ENCODE measurements at regions not wholly inside any gene's neighbourhood (a gene's known extent, or its start where the extent isn't known, plus 50 kb on each side); places are given as distances from the start of the nearest gene placed in this dataset.

DNA sequence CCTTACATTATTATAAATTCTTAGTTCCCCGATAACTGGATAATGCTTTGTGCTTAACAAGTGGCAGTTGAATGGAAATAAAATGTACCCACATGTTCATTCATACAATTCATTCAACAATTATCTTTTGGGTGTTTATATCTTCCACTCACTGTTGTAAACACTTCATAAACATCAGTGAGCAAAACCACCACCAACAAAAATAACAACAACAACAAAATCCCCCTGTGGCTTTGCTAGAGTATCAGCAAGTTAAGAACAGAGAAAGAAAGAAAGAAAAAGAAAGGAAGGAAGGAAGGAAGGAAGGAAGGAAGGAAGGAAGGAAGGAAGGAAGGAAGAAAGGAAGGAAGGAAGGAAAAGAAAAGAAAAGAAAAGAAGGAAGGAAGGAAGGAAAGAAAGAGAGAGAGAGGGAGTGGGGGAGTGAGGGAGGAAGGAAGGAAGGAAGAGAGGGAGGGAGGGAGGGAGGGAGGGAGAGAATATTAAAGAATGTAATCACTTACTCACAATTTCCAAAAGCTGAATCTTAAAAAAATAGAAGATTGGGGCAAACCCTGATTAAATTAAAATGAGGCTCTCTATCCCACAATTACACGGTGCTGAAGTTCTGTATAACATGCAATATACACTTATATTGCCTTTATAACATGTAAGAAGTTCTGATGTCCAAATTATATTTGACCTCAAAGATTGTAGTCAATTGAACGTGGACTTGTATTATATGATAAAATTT, 2238.8 kb downstream of the LRRC4C start:
- Mint-ChIP-seq H3K27ac (ENCODE audit: unreplicated experiment) (no peak overlapping the region), H3K36me3 (ENCODE audit: unreplicated experiment) (no peaks in the 10 kb centered on the region), H3K27me3 (ENCODE audit: unreplicated experiment) (peaks cover 2% of the 10 kb centered on the region), H3K4me1 (ENCODE audit: unreplicated experiment) (no peaks in the 10 kb centered on the region), H3K4me3 (ENCODE audit: unreplicated experiment) (no peak overlapping the region), H3K9me3 (ENCODE audit: unreplicated experiment) (peaks cover 7% of the 10 kb centered on the region)
- TF ChIP-seq, protein P1, sequence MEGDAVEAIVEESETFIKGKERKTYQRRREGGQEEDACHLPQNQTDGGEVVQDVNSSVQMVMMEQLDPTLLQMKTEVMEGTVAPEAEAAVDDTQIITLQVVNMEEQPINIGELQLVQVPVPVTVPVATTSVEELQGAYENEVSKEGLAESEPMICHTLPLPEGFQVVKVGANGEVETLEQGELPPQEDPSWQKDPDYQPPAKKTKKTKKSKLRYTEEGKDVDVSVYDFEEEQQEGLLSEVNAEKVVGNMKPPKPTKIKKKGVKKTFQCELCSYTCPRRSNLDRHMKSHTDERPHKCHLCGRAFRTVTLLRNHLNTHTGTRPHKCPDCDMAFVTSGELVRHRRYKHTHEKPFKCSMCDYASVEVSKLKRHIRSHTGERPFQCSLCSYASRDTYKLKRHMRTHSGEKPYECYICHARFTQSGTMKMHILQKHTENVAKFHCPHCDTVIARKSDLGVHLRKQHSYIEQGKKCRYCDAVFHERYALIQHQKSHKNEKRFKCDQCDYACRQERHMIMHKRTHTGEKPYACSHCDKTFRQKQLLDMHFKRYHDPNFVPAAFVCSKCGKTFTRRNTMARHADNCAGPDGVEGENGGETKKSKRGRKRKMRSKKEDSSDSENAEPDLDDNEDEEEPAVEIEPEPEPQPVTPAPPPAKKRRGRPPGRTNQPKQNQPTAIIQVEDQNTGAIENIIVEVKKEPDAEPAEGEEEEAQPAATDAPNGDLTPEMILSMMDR (IDR thresholded peaks at IDR 0.05), result no peak
- no peak for DNase-seq (ENCODE audit: extremely low spot score, unreplicated experiment)

DNA sequence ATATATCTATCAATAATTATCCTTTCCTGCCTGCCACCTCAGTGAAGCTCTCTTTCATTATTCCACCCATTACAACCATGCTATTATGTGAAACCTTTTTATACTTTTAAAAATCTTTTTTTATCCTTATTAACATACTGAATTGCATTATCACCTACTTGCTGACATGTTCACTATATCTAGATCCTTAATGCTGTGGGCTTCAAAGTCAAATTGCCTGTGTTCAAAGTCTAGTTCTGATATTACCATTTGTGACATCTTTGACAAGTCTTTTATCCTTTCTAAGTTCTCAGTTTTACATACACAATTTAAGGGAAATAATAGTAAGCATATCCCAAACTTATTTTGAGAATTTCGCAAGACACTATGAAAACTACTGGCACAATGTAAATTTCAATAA, 2239.4 kb downstream of the LRRC4C start:
- peaks cover 2% of the 10 kb centered on the region for H3K27me3 Mint-ChIP-seq (ENCODE audit: unreplicated experiment)
- no peaks in the 10 kb centered on the region for H3K4me1 Mint-ChIP-seq (ENCODE audit: unreplicated experiment)
- no peak overlapping the region for H3K27ac Mint-ChIP-seq (ENCODE audit: unreplicated experiment)
- peaks cover 7% of the 10 kb centered on the region for H3K9me3 Mint-ChIP-seq (ENCODE audit: unreplicated experiment)
- no peaks in the 10 kb centered on the region for H3K36me3 Mint-ChIP-seq (ENCODE audit: unreplicated experiment)
- no peak for DNase-seq (ENCODE audit: extremely low spot score, unreplicated experiment)
- no peak overlapping the region for H3K4me3 Mint-ChIP-seq (ENCODE audit: unreplicated experiment)
- TF ChIP-seq, protein P1 (IDR thresholded peaks at IDR 0.05), result no peak

DNA sequence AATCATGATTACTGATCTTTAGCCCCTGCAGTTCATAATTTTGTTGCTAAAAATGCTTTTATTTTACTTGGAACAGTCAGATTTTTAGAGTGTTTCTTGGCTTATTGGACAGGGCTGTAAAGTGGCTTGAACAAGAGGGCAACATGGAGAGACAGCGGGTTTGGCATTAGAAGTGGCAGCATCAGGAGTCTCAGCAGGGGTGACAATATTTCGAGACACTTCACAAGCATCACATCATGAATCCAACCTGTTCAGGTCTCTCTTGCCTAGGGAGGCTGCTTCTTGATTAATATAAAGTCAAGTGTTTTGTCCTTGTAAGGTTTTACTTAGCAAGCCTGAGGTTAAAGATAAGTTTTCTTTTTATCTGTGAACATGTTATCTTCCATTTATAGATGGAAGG, 2249.5 kb downstream of the LRRC4C start:
- no peaks in the 10 kb centered on the region for H3K27me3 Mint-ChIP-seq (ENCODE audit: unreplicated experiment)
- H3K4me1 Mint-ChIP-seq (ENCODE audit: unreplicated experiment), result no peaks in the 10 kb centered on the region
- no peaks in the 10 kb centered on the region for H3K36me3 Mint-ChIP-seq (ENCODE audit: unreplicated experiment)
- DNase-seq (ENCODE audit: extremely low spot score, unreplicated experiment), result no peak
- no peak overlapping the region for H3K4me3 Mint-ChIP-seq (ENCODE audit: unreplicated experiment)
- TF ChIP-seq, protein P1 (IDR thresholded peaks at IDR 0.05), result no peak
- H3K9me3 Mint-ChIP-seq (ENCODE audit: unreplicated experiment), result no peaks in the 10 kb centered on the region
- no peak overlapping the region for H3K27ac Mint-ChIP-seq (ENCODE audit: unreplicated experiment)

DNA sequence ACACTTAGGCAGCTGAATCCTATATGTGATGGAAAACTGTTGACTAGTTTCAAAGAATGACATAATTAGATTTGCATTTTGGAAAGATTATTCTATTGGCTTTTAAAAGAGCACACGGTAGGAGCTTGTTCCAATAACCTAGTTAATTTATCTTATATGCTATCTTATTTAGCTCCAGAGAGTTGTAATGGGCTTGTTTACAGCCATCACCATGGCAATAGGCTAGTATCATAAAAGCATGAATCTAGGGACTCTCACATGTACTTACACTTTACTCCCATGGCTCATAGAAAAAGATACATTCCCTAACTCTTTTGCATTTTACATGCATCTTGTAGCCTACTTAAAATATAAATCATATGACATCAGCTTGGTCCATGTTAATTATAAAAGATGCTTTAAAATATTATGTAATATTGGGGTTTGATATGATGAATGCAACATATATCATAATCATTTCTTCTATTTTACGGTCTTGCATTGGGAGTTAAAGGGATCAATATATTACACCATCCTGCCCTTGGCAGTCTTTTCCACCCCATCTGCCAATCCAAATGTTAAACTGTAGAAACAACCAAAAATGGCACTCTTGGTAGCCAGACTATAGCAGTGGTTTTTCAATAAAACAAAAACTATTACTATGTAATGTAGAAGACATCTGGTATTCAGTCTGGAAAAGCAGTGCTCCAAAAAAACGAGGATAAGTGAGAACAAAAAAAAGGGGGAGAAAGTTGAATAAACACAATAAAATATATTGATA, 2254.0 kb downstream of the LRRC4C start:
- Mint-ChIP-seq H3K27me3 (ENCODE audit: unreplicated experiment) (peaks cover 3% of the 10 kb centered on the region), H3K27ac (ENCODE audit: unreplicated experiment) (no peak overlapping the region), H3K4me3 (ENCODE audit: unreplicated experiment) (no peak overlapping the region)

DNA sequence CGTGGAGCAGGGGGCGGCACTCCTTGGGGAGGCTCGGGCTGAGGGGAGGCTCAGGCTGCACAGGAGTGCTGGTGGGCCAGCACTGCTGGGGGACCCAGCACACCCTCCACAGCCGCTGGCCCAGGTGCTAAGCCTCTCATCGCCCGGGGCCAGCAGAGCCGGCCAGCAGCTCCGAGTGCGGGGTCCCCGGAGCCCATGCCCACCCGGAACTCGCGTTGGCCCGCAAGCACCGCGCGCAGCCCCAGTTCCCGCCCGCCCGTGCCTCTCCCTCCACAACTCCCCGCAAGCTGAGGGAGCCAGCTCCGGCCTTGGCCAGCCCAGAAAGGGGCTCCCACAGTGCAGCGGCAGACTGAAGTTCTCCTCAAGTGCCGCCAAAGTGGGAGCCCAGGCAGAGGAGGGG, 2266.8 kb downstream of the LRRC4C start:
- TF ChIP-seq, protein P1 (IDR thresholded peaks at IDR 0.05), result no peak
- DNase-seq (ENCODE audit: extremely low spot score, unreplicated experiment), result no peak
- H3K9me3 Mint-ChIP-seq (ENCODE audit: unreplicated experiment), result peaks cover 13% of the 10 kb centered on the region
- no peaks in the 10 kb centered on the region for H3K27me3 Mint-ChIP-seq (ENCODE audit: unreplicated experiment)
- no peaks in the 10 kb centered on the region for H3K36me3 Mint-ChIP-seq (ENCODE audit: unreplicated experiment)
- H3K4me3 Mint-ChIP-seq (ENCODE audit: unreplicated experiment), result no peak overlapping the region
- no peak overlapping the region for H3K27ac Mint-ChIP-seq (ENCODE audit: unreplicated experiment)
- no peaks in the 10 kb centered on the region for H3K4me1 Mint-ChIP-seq (ENCODE audit: unreplicated experiment)

More for the DNA sequence above, 2254.0 kb downstream of the LRRC4C start:
- H3K36me3 Mint-ChIP-seq (ENCODE audit: unreplicated experiment), result no peaks in the 10 kb centered on the region
- peaks cover 3% of the 10 kb centered on the region for H3K9me3 Mint-ChIP-seq (ENCODE audit: unreplicated experiment)
- DNase-seq (ENCODE audit: extremely low spot score, unreplicated experiment), result no peak
- no peaks in the 10 kb centered on the region for H3K4me1 Mint-ChIP-seq (ENCODE audit: unreplicated experiment)
- TF ChIP-seq, protein P1 (IDR thresholded peaks at IDR 0.05), result no peak

All from osteocyte (in vitro differentiated cells).